HFF-Myc (cell line): ENCODE measurements at regions not wholly inside any gene's neighbourhood (a gene's known extent, or its start where the extent isn't known, plus 50 kb on each side); places are given as distances from the start of the nearest gene placed in this dataset.
"Not testable (repeated sequence)": the region's sequence is repeated elsewhere in the genome, so short reads cannot be mapped to it uniquely, and the experiment has no call there.

Source experiments
- DNase-seq: peaks from one replicate; pipeline ENCODE4 v3.0.0-alpha.2; 2011; ENCODE audit warnings: low read depth; ENCODE audit errors: extremely low read depth
- H3K4me3 ChIP-seq: replicated peaks from 2 replicates; pipeline ENCODE4 v1.5.1; 2011; ENCODE audit warnings: low read depth, mild to moderate bottlenecking, control low read depth, low read length
- CTCF ChIP-seq: IDR thresholded peaks from 2 replicates; pipeline ENCODE4 v1.5.1; 2012; ENCODE audit warnings: mild to moderate bottlenecking, low read depth, low read length, control low read depth; ENCODE audit errors: missing control alignments

GRCh38 chr9:103226647-103227013 lies 231.5 kb downstream of the CYLC2 start:
- H3K4me3 ChIP-seq: no peak overlapping the region
- TF ChIP-seq CTCF: no peak
- DNase-seq: no peak

DNA sequence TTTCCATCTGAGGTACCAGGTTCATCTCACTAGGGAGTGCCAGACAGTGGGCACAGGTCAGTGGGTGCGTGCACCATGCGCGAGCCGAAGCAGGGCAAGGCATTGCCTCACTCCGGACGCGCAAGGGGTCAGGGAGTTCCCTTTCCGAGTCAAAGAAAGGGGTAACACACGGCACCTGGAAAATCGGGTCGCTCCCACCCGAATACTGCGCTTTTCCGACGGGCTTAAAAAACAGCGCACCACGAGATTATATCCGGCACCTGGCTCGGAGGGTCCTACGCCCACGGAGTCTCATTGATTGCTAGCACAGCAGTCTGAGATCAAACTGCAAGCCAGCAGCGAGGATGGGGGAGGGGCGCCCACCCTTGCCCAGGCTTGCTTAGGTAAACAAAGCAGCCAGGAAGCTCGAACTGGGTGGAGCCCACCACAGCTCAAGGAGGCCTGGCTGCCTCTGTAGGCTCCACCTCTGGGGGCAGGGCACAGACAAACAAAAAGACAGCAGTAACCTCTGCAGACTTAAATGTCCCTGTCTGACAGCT lies 242.5 kb downstream of the CYLC2 start:
- H3K4me3 ChIP-seq, DNase-seq: not testable (repeated sequence)

DNA sequence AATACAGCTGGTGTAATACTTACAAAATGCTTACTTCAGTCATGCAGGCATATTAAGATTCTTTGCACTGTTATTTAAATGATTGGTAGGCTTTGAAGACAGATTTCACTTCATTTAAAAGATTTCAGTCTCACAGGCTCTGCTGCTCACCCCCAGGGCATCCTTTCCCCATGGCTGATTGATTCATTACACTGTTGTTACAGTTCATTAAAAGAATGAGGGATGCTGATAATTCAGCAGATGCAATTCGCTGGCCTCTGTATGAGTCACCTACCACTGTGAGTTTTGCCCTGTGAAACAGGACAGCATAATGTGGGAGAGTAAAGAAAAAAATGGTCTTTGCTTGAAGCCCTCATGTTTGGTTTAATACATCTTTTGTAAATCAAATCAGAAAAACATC lies 246.9 kb downstream of the CYLC2 start:
- no peak overlapping the region for H3K4me3 ChIP-seq
- no peak for DNase-seq
- no peak for TF ChIP-seq CTCF

DNA sequence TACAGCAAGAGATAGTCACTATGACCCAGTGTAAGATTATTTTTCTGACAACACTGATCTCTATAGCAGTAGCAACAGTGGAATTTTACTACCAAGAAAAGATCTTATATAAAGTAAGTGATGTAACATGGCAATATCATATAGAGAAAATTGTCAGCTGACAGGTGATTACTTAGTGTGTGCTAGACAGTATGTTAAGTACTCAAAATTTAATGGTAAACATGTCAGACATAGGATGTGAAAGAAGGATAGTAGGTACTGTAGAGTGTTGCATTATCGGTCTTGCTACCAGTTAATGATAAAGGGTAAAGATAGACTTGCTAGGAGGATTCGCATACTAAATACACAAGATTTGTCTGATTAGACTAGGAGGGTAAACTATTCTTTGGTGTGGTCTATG lies 247.4 kb downstream of the CYLC2 start:
- no peak for DNase-seq
- TF ChIP-seq CTCF: no peak
- H3K4me3 ChIP-seq: no peak overlapping the region

GRCh38 chr9:103243553-103243952 lies 248.4 kb downstream of the CYLC2 start:
- no peak overlapping the region for H3K4me3 ChIP-seq
- no peak for DNase-seq
- TF ChIP-seq CTCF: no peak

GRCh38 chr9:103245369-103245768 lies 250.2 kb downstream of the CYLC2 start:
- no peak overlapping the region for H3K4me3 ChIP-seq
- no peak for TF ChIP-seq CTCF
- DNase-seq: no peak

GRCh38 chr9:103261951-103262350 lies 266.8 kb downstream of the CYLC2 start:
- DNase-seq: no peak
- no peak overlapping the region for H3K4me3 ChIP-seq
- no peak for TF ChIP-seq CTCF
